ENCODE measurements at regions not wholly inside any gene's neighbourhood (a gene's known extent, or its start where the extent isn't known, plus 50 kb on each side); places are given as distances from the start of the nearest gene placed in this dataset.
"Not testable (repeated sequence)": the region's sequence is repeated elsewhere in the genome, so short reads cannot be mapped to it uniquely, and the experiment has no call there.

DNA sequence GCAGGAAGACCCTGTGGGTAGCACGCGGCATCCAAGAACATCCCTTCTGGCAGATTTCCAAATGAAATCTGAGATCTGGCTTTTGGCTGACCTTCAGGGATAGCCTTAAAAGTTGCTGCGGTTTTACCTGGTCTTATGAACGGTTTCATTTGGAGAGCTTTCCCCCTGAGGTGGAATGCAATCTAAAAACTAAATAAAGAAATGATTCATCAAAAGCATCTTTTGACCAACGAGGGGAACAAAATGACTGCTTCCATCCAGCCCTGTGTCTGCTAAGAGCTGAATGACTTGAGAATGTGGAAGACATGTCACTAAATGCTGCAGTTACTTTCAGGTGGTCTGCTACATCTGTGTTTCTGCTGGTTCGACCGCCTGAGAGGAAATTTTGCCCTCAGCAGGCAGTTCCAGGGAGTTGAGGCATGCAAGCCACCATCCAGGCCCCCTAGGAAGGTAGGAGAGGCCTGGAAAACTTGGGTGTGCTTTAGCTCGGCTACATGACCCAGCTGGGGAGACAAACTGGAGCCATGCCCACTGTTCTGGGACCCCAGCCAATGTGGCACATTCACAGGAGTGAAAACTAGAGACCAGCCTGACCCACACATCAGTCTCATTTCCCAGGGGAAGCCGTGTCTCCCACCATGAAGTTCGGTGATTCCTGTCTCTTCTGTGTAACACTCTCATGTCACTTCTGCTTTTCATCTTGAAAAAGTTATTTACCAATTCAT, 175.1 kb upstream of the KL start:
- DNase-seq = no peak
- Histone ChIP-seq H3K4me1 (no peaks in the 10 kb centered on the region), H3K27ac (no peak overlapping the region), H3K36me3 (ENCODE audit: insufficient read depth in 1 of 2, low read depth in 1 of 2) (no peaks in the 10 kb centered on the region), H3K27me3 (ENCODE audit: insufficient read depth in 3 of 3, low read length in 2 of 3) (no peaks in the 10 kb centered on the region), H3K4me3 (no peak overlapping the region), H3K9me3 (no peaks in the 10 kb centered on the region)
- intact Hi-C loops (cut with DNase I) = no loop called here
- TF ChIP-seq, protein P1, sequence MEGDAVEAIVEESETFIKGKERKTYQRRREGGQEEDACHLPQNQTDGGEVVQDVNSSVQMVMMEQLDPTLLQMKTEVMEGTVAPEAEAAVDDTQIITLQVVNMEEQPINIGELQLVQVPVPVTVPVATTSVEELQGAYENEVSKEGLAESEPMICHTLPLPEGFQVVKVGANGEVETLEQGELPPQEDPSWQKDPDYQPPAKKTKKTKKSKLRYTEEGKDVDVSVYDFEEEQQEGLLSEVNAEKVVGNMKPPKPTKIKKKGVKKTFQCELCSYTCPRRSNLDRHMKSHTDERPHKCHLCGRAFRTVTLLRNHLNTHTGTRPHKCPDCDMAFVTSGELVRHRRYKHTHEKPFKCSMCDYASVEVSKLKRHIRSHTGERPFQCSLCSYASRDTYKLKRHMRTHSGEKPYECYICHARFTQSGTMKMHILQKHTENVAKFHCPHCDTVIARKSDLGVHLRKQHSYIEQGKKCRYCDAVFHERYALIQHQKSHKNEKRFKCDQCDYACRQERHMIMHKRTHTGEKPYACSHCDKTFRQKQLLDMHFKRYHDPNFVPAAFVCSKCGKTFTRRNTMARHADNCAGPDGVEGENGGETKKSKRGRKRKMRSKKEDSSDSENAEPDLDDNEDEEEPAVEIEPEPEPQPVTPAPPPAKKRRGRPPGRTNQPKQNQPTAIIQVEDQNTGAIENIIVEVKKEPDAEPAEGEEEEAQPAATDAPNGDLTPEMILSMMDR (IDR thresholded peaks at IDR 0.05) = no peak
- ATAC-seq = no peak
- 35 to 47% (median 41%) methylated on average over 10 of the region's 10 CpGs for WGBS, 3 donors

DNA sequence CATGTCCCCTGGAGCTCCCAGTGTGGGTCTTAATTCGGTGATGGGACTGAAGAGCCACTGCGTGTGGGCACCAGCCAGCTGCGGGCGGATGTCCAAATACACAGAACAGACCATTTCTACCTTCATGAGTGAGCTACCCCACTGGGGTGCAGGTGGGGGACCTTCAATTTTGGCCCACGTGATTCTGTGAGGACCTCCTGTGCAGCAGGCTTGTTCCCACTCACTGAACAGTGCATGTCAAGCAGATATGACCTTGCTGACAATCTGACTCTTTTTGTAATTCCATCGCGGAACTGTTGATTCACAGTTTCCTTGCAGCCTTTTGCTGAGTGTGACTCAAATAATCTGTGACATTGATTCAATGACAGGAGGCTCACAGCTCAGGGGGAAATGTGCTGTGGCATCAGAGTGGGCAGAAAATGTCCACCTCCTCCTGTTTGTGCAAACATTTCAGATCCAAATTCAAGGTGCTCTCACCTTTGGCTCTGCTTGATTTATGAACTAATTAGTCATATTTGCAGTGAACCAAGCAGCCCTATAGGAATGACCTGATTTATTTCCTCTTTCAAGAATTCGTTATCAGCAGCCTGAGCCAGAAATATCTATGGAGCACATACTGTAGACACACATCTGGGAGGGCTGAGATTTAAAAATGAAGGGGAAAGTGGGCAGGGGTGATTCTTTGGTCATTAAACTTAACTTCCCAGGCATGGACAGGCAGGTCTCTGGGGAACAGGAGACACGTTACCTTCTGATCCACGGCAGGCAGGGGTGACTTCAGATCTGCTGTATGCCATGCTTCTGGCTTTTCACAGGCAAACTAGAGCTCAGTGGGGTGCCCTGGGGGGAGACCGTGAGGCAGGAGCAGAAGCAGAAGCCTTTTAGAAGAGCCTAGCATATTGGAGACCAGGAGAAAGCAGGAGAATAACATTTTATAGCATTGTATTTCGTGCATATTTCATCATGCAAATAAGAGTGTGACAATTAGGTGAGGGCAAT, 170.0 kb upstream of the KL start:
- 69 to 79% (median 73%) methylated on average over 12 of the region's 12 CpGs for WGBS, 3 donors
- ATAC-seq = no peak
- intact Hi-C loops (cut with DNase I) = no loop called here

DNA sequence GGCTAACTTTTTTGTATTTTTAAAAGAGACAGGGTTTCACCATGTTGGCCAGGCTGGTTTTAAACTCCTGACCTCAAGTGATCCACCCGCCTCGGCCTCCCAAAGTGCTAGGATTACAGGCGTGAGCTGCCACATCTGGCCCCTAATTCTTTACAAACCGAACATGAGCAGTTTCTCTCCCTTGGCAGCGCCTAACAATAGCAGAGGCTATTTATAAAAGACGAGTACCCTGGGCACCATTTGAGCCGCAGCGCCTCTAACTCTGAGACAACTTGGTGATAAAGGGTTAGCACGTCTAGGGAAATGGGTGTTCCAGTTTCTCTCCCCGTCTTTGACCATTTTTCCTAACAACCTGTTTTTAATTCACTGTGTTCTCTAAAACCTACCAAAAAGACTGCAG, 168.2 kb upstream of the KL start:
- H3K36me3 ChIP-seq (ENCODE audit: insufficient read depth in 1 of 2, low read depth in 1 of 2); ATAC-seq; H3K4me3 ChIP-seq; H3K27me3 ChIP-seq (ENCODE audit: insufficient read depth in 3 of 3, low read length in 2 of 3); H3K27ac ChIP-seq; H3K9me3 ChIP-seq; DNase-seq; intact Hi-C loops (cut with DNase I); H3K4me1 ChIP-seq: not testable (repeated sequence)
- WGBS, 3 donors = 32 to 38% (median 34%) methylated on average over 10 of the region's 10 CpGs

More for the DNA sequence above, 170.0 kb upstream of the KL start:
- Histone ChIP-seq H3K9me3 (no peaks in the 10 kb centered on the region), H3K4me1 (no peaks in the 10 kb centered on the region), H3K36me3 (ENCODE audit: insufficient read depth in 1 of 2, low read depth in 1 of 2) (no peaks in the 10 kb centered on the region), H3K4me3 (no peak overlapping the region), H3K27me3 (ENCODE audit: insufficient read depth in 3 of 3, low read length in 2 of 3) (no peaks in the 10 kb centered on the region), H3K27ac (no peak overlapping the region)
- TF ChIP-seq, protein P1 (IDR thresholded peaks at IDR 0.05) = no peak
- DNase-seq = no peak

DNA sequence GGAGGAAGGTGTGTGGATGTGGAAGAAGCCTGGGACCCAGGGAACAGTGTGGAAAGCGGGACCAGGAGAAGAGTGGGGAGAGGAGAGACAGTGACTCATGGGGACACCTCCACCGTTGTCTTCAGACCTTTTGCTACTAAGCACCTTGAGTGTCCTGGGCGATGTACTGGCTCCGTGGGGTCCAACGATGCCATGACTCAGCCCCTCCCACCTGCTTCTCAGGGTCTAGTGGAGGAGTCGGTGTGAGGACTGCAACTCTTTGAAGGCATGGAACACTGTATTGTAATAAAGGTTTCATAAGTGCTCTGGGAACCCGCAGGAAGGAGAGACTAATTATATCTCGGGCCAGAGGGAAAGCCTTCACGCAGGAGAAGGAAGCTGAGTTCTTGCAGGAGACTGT, 166.9 kb upstream of the KL start:
- no peak for ATAC-seq
- H3K27ac ChIP-seq = no peak overlapping the region

More for the DNA sequence above, 166.9 kb upstream of the KL start:
- Histone ChIP-seq H3K27me3 (ENCODE audit: insufficient read depth in 3 of 3, low read length in 2 of 3) (no peaks in the 10 kb centered on the region), H3K4me1 (no peaks in the 10 kb centered on the region), H3K36me3 (ENCODE audit: insufficient read depth in 1 of 2, low read depth in 1 of 2) (no peaks in the 10 kb centered on the region), H3K9me3 (no peaks in the 10 kb centered on the region), H3K4me3 (no peak overlapping the region)
- DNase-seq = no peak
- intact Hi-C loops (cut with DNase I) = no loop called here
- TF ChIP-seq, protein P1 (IDR thresholded peaks at IDR 0.05) = no peak
- 75 to 85% (median 82%) methylated on average over 9 of the region's 9 CpGs for WGBS, 3 donors

All from psoas muscle (tissue), 7 donors.